NCI-H2196 (cell line): ENCODE measurements at regions not wholly inside any gene's neighbourhood (a gene's known extent, or its start where the extent isn't known, plus 50 kb on each side); places are given as distances from the start of the nearest gene placed in this dataset.

Experiments used
- DNase-seq: peaks from one replicate; lab custom pipeline; 2025; ENCODE audit not compliant: unreplicated experiment; lab: John Stamatoyannopoulos, UW

DNA sequence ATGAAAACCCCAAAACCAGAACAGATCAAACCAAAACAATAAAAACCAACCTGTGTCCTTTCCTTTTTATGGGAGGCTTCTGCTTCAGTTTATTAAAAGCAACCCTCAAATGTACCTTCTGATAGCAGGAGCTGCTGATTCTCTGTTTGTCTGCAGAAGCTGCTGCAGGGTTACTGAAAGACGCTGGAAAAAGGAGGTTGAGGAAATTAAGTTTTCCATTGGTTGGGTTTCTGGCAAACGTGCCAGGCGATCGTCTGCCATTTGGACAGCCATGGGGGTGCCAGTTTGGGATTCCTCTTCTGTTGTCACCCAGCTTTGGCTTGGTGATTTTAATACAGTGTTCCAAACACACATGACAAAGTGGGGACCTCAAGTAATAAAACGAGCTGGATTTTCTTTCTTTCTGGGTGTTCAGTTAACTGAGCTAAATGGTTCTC lies 185.4 kb upstream of the ZFHX3 start:
- DNase-seq: no peak

DNA sequence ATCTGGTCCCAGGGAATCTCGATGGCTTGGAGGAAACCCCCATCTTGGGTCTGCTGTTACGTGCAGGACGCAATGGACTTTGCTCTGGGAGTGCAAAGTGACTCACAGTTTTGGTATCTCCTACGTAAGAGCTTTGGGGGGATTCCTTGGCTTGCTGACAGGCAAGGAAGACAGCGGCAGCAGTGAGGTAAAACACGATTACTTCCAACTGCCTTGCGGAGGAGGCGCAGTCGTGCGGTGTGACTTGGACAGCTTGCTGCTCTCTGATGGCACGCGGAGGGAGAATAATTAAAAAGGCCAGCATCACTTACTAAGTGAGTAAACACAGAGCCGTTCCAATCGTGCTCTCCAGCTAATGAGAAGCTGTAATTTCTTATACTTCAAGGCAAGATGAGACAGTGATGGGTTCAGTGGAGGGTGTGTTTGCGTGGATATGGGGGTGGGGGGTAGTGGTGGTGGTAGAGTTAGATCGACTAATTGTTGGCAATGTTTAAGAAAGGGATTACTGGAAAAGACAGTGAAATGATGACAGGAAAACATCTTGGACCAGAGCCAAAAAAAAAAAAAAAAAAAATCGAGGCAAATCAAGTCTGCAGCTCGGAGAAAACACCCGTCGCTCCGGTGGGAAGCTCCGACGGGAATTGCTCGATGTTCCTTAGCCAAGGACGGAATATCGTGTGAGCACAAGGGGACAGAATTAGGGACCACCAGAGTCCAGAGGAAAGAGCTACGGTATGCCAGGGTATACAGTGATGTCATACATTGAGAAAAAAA lies 184.8 kb upstream of the ZFHX3 start:
- no peak for DNase-seq

DNA sequence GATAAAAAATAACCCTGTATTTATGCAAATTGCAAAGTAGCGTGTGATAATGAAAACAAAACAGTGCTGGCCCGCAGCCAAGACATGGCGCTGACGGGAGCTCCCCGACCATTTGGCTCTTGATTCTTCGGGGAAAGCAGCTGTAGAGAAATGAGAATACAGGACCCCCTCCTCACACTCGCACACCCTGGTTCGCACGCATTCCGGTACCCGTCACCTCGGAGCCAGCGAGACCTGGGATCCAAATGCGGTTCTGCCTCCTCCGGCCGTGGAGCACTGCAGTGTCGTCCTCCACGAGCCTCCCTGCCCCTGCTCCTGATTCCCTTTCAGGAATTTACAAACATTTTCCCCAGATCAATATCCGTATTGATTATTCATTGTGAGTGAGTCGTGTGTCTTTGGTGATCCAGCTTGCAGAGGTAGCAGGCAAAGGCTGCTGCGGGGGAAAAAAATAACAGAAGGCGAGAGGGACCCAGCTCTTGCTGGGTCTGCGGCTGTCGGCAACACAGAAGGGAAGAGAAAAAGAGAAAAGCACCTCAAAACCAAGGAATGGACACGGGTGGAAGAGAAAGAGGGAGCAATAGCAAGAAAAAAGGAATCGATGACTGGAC lies 184.1 kb upstream of the ZFHX3 start:
- DNase-seq: no peak

DNA sequence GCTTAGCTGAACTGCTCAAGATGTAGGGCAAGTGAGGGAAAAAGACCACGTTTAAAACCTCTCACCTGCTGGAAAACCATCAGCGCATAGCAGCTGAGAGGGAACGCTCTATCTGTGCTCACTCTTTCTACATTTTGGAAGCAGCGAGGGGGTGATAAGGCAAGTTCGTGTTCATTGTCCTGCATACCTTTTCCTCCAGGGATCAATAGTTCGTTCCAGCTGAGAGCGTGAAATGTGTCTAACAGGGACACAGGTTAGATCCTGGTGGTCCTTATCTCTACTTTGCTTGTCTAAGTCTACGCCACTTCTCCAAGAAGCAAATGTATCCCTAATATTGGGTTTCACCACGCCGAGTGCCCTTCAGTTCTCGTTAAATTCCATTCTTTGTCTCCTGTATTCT lies 183.5 kb upstream of the ZFHX3 start:
- DNase-seq: no peak

DNA sequence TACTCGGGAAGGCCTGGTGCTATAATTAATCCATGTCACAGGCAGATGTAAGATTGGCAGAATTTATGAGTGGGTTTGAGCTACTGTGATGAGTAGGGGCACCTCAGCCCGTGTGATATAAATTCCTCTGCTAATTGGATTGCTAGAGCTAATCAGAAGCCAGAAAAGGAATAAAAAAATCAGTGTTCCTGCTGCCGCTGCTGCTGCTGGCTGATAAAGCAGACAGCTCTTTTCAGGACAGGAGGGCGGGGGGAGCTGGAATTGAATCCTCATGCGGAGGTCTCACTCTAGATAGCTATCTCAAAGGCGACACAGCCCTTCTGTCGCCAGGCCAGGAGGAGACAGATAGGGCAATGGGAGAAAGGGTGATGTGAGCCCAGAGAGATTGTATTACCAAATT lies 182.7 kb upstream of the ZFHX3 start:
- no peak for DNase-seq

DNA sequence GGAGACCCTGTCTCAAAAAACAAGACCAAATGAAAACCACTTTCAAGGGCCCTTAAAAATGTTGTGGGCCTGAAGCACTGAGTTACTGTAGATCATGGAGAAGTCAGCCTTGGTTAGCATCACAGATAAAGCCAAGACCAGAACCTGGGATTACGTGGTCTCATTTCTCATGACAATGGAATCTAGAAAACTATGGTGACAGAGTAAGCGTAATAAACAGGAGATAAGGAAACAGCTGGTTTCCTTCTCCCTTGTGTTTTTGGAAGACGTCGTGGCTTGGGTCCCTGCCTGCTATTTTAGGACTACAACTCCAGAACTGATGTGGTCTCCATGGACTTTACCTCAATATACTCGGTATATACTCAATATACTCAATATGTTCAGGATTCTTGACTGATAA lies 180.7 kb upstream of the ZFHX3 start:
- no peak for DNase-seq

DNA sequence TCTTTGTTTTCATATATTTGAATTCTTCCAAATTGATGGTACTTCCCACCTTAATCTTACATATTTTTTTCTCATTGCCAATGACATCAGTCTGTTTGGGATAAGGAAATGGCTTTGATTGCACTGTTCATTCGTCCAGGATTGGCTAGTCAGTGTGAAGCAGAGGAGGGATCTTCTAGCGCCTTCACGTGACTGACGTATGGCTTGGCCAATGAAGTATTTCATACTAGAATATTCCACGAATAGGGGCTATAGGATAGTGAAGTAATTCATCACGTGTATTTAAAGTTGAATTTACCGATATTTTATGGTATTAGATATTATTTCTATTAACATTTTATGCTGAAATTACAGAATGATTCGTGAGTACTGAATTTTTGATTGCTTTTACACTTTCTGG lies 178.7 kb upstream of the ZFHX3 start:
- DNase-seq: no peak

DNA sequence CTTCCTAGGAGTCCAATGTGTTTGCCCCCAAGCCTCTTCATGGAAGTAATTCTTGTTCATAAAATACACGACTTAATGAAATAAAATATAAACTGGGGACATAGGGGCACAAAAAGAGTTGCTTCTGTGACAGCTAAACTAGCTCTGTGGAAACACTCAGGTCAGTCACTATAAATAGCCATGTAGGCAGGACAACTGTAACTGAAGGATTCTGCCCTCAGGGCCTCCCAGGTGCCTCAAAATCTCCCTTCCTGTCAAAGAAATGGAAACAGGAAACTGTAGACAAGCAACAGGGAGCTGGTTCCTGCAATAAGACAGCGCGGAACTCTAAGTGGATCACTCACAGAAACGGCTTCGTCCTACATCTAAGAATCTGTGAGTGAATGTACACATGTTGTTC lies 178.1 kb upstream of the ZFHX3 start:
- no peak for DNase-seq

DNA sequence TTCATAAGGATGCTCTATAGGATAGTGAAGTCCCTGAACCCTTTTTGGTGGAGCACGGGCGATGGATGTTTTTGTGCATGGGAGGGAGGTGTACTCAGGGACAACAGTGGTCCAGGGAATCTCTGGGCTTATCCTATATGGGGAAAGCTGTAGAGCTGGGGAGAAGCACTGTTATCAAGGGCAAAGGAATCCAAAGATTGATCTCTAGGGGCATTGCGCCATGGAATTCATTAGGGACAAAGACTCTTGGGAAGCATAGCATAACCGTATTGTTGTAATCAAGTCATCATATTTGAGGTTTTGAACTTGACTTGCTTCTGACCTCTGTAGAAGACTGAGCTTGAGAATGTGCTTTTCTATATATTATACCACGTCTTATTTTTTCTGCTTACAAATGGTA lies 172.9 kb upstream of the ZFHX3 start:
- no peak for DNase-seq

DNA sequence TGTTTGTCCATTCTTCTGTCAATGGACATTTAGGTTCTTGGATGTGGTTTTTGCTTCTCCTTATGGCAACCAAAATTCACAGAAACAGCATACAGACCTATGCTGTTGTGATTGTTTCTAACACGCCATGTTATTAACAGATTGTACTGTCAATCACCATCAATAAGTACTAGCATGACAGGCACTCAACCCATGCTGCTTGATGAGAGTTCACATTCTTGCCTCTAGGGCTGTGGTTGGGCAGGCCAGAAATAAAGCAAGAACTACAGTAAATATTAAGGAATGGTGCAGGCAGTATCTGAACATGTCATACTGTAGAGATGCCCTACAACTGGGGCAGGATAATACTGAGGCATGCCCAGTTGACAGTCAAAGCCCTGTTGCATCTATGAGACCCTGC lies 171.2 kb upstream of the ZFHX3 start:
- no peak for DNase-seq

DNA sequence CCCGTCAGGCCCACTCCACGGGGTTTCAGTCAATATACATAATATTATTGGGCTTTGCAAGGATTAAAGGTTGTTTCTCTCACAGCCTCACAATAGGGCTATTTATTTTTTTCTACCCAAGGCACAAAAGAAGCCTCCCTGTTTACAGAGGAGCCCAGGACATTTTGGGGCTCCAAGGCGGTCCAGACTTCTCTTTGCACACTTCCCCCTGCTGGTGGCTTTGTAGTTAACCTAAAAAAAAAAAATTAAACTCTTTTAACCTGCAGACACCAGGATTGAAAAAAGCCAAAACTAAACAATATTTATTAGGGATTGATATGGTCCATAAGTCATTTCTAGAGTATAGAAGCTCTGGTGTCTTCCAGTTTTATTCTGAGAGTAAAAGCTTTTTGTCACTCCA lies 169.7 kb upstream of the ZFHX3 start:
- DNase-seq: peak; percentile 50

DNA sequence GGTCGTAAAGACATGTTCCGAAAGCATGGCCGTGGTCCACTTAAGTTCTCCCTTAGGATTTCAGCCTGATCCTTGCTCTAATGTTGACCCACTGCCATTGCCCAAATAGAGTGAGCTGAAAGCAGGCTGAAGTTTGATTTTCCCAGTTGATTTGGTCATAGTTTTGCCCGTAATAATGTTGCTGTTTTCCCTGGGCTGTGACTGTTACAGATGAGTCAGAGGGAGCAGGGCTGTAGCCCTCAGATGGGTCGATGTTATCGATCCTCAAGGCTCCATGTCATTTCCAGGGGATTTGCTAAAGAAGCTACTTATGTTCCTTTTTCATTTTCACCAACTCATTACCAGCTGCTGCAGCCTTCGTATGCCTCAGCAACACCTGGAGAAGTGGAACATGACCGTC lies 169.0 kb upstream of the ZFHX3 start:
- no peak for DNase-seq

DNA sequence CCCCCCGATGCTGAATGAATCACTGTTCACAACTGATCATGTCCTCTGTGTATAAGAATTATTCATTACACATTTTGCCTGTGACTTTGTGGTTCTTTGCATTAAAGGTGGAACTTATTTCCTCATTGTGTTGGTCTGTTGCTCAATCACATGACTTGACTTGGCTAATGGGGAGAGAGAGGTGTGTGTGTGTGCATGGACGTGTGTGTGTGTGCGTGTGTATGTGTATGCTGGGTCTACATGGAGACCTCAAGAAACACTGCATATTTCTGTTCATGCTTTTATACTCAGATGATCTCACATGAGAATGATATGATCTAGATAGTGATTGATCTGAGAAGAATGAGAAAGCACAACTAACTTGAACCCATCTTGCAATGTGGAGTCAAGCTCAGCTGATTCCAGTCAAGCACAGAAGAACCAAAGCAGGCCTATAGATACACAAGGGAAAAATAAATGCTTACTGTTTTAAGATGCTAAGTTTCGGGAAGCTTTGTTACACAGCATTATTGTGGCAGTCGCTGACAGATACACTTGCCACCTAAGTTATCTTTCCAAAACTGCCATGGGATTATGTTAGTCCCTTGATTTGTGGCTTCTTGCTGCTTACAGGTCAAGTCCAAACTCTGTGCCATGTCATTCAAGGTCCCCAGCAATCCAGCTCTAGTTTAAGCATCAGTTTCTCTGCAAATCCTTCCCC lies 167.9 kb upstream of the ZFHX3 start:
- DNase-seq: no peak

DNA sequence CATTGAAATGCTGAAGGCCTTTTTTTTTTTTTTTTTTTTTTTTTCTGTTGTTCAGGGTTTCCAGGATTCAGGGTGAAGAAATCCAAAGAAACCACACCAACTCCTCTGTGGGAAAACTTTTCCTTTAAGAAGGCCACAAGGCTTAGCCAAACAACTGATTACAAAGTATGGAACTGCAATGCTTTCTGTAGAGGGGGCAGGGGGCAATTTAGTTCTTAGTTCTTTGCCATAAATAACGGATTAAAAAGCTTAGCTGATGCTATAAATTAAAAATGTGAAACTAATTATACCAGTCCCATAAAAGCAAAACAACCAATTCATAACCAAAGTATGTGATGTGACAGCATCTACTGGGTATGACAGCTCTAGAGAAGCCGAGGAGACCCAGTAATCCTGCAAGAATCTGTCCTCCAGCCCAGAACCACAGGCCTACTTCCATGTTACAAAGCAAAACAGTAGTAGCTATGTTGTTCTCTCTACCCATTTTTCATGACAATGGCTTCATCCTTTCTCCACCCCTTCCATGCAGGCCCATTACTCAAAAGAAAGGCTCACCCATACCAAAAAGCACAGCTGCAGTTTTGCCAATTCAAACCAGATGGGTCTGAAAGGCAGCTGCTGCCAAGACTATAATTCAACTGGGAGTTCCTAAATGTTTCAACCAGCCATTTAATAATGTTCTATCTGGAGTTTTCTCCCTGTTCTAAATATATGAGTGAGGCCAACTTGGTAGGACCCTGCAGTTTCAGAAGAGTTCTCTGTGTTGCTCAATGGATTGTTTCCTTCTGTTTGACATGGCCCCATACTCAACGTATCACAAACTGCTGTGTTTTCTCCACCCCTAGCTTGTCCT lies 167.1 kb upstream of the ZFHX3 start:
- no peak for DNase-seq

DNA sequence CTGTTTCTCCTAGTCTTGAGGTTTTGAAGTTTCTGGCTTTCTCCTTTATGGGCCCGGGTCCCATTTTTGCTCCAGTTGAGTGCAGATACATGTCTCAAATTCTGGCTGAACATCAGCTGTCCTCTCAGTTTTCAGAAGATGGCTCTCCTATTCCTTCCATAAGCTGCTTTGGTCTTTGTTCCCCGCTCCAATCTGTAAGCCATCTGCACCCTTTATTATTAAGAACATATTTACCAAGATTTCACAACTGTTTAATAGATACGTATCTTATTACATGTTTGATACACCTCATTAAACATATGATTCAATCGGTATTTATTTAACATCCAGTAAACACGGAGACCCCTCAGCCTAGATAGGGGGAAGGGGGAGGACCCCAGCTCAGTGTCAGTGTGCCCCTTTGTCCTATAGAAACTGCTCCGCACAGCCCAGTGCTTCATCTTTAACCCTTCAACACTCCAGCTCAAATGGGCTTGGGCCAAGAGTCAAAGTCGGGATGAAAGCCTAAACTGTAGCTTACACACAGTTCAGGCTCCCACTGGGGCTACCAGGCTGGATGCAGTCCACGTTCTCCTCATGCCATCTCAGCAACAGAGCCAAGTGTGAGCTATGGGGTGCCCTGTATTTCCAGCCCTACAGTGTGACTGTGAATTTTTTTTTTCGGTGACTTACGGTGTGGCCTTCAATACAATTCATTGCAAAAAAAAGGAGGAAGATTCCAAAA lies 166.0 kb upstream of the ZFHX3 start:
- DNase-seq: peak; percentile 49

DNA sequence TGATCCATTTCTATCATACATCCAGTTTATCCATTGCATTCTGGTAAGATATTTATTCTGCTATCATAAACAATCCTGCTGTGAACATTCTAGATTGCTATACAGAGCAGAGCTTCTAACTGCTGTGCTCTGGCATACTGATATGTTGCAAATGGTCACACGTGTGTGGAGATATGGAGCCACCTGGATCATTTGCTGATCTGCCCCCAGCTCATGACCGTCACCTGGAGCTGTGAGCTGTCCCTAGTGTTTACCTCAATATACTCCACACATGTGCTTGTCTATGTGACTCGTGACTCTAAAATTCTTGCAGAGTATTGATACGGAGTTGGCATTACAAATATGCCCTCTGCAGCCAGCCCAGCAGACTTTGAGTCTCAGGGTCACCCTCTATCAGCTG lies 164.5 kb upstream of the ZFHX3 start:
- no peak for DNase-seq

DNA sequence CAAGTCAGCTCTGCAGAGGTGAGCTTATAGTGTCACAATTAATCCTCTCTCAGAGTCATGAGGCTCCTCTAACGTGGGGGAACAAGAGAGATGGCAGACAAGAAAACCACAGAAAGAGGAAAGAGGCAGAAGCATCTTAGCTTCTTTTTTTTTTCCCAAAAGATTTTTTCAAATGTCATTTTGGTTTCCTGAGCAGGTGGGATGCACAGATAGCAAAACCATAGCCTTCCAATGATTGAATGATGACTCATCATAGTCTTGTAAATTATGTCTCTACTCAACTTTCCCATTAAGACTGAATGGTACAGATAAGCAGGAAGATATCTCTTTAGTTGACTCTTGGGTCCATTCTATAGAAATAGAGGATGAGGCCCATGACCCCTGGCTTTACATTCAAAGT lies 162.8 kb upstream of the ZFHX3 start:
- no peak for DNase-seq

DNA sequence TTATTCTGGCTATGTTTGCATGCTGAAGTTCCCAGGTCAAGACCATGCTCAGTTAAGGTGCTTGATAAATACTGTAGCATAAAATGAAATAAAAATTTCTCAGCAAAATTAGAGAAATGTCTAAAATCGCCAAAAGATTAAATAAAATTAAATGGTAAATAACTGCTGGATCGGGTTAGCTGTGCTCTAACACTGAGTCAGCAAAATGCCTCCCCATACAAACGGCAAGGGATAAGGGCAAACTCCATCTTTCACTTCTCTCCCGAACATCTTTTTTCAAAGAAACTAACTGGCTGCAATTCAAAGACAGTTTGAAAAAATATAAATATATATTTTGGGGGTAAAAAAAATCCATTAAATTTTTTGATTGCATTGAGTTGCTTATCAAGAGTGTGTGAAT lies 162.2 kb upstream of the ZFHX3 start:
- DNase-seq: no peak

DNA sequence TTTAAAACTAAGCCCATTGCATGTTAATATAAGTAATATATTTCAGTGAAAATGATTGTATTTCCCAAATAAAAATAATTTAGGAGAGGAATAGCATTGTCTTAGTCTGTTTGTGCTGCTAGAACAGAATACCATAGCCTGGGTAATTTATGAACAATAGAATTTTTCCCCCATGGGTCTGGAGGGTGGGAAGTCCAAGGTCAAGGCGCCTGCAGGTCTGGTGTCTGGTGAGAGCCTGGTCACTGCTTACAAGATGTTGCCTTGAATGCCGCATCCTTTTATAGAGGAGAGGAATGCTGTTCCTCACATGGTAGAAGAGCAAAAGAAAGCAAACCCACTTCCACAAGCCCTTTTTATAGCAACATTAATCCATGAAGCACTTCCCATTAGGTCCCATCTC lies 161.3 kb upstream of the ZFHX3 start:
- DNase-seq: no peak

DNA sequence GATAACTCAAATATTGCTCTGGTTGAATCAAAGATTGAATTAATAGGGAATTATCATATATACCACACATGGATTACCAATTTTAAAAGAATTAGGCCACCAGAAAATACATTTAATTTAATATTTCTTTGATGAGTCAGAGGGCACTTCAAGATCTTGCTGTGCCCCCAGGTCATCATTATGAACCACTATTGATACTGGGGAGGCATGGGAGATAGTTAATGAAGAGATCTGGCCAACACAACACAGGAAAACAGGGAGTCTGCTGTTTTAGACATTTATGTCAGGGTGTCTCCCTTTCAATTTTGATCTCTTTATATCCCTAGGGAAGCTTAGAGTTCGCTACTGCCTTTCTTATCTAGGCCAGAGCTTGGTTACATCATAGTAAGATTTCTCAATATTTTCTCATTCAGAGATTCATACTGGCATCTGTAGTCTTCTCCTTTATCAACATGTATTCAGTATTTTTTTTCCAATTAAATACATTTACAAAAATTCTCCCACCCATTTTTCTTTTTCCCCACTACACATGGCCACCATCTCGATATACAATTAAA lies 158.3 kb upstream of the ZFHX3 start:
- no peak for DNase-seq
